ENCODE measurements at regions not wholly inside any gene's neighbourhood (a gene's known extent, or its start where the extent isn't known, plus 50 kb on each side); places are given as distances from the start of the nearest gene placed in this dataset.

DNA sequence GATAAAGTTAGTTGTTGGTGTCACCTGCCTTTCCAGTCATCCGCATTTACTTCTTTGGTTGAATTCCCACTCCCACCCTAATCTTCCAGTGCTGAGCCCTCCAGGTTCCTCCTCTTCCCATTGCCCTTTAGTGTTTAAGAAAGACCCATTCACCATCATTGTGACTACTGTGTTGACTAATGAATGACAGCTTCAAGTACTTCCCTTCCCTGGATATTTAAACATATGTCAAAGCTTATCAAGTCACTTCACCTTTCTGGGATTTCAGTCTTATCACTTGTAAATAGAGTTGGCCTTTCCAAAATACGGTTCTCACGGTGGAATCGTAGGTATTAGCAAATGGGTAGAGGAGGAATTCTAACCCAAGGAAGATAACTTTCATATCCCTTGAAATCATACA, 201.6 kb upstream of the SVIL start:
- DNase-seq (ENCODE audit: low spot score in 2 of 2): no peak
- H3K4me1 ChIP-seq: peaks cover 34% of the 10 kb centered on the region
- H3K27ac ChIP-seq: no peak overlapping the region
- WGBS: 98% methylated on average over 4 of the region's 4 CpGs
- TF ChIP-seq POLR2A (IDR thresholded peaks at IDR 0.05): no peak
- TF ChIP-seq EP300 (IDR thresholded peaks at IDR 0.05): no peak
- no peak for TF ChIP-seq POLR2AphosphoS5 (IDR thresholded peaks at IDR 0.05)
- no peak for TF ChIP-seq CTCF (IDR thresholded peaks at IDR 0.05)
- H3K36me3 ChIP-seq: no peaks in the 10 kb centered on the region
- H3K27me3 ChIP-seq: no peaks in the 10 kb centered on the region
- H3K9me3 ChIP-seq: no peaks in the 10 kb centered on the region
- H3K4me3 ChIP-seq: no peak overlapping the region

DNA sequence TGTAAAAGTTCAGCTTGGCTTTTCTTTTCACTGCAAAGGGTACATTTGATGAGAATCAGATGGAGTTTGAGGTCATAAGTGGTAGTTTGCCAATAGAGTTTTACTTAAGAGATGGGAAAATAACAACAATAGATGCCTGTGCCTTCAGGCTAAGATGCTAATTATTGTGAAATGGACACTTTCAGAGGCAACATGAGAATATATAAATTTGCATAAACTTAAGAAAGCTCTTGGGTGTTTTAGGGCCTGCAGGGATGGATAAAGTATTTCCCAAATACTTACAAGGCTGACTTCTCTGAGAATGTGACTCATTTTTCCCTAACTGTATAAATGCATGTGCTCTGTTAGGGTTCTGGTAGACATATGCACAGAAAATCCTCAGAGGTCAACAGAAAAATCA, 200.3 kb upstream of the SVIL start:
- H3K27ac ChIP-seq: no peak overlapping the region
- TF ChIP-seq CTCF (IDR thresholded peaks at IDR 0.05) (no peak), POLR2A (IDR thresholded peaks at IDR 0.05) (no peak), POLR2AphosphoS5 (IDR thresholded peaks at IDR 0.05) (no peak), EP300 (IDR thresholded peaks at IDR 0.05) (no peak)
- no peaks in the 10 kb centered on the region for H3K27me3 ChIP-seq

GRCh38 chr10:29830531-29831512, 196.1 kb upstream of the SVIL start:
- Histone ChIP-seq H3K27ac (no peak overlapping the region), H3K9me3 (no peaks in the 10 kb centered on the region), H3K4me1 (peaks cover 21% of the 10 kb centered on the region), H3K36me3 (no peaks in the 10 kb centered on the region), H3K27me3 (no peaks in the 10 kb centered on the region), H3K4me3 (no peak overlapping the region)
- DNase-seq (ENCODE audit: low spot score in 2 of 2): no peak
- 76% methylated on average over 6 of the region's 6 CpGs for WGBS
- TF ChIP-seq EP300 (IDR thresholded peaks at IDR 0.05) (no peak), CTCF (IDR thresholded peaks at IDR 0.05) (no peak), POLR2A (IDR thresholded peaks at IDR 0.05) (no peak), POLR2AphosphoS5 (IDR thresholded peaks at IDR 0.05) (no peak)

More for the DNA sequence above, 200.3 kb upstream of the SVIL start:
- Histone ChIP-seq H3K4me3 (no peak overlapping the region), H3K4me1 (peaks cover 21% of the 10 kb centered on the region), H3K36me3 (no peaks in the 10 kb centered on the region), H3K9me3 (no peaks in the 10 kb centered on the region)
- no peak for DNase-seq (ENCODE audit: low spot score in 2 of 2)

DNA sequence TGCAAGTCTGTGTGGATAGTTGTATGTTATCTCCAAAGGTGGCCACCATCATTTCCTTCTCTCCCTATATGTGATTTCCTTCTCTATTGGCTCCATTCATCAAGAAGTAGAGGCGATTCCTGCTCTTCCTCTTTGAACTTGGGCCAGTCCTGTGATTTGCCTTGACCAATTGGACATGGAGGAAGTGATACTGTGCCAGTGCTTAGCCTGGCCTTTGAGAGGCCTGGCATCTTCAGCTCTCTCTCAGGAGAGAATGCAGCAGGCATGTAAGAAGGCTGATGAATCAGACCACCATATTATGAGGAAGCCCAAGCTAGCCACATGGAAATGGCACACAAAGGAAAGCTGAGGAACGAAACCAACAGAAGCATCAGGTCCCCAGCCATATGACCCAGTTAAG, 195.0 kb upstream of the SVIL start:
- Histone ChIP-seq H3K36me3 (no peaks in the 10 kb centered on the region), H3K9me3 (no peaks in the 10 kb centered on the region), H3K4me3 (no peak overlapping the region), H3K27me3 (no peaks in the 10 kb centered on the region), H3K27ac (no peak overlapping the region), H3K4me1 (peaks cover 24% of the 10 kb centered on the region)
- DNase-seq (ENCODE audit: low spot score in 2 of 2): no peak
- 85% methylated on average over 2 of the region's 2 CpGs for WGBS
- TF ChIP-seq CTCF (IDR thresholded peaks at IDR 0.05) (no peak), POLR2A (IDR thresholded peaks at IDR 0.05) (no peak), EP300 (IDR thresholded peaks at IDR 0.05) (no peak), POLR2AphosphoS5 (IDR thresholded peaks at IDR 0.05) (no peak)

- no peak for TF ChIP-seq EP300 (IDR thresholded peaks at IDR 0.05)
- no peak for TF ChIP-seq POLR2AphosphoS5 (IDR thresholded peaks at IDR 0.05)
- no peak for TF ChIP-seq POLR2A (IDR thresholded peaks at IDR 0.05)
- no peak for TF ChIP-seq CTCF (IDR thresholded peaks at IDR 0.05)
Measured at GRCh38 chr10:29828956-29829355, 194.2 kb upstream of the SVIL start.

More at GRCh38 chr10:29828956-29829355, 194.2 kb upstream of the SVIL start:
- no peaks in the 10 kb centered on the region for H3K27me3 ChIP-seq
- no peak overlapping the region for H3K27ac ChIP-seq
- peaks cover 20% of the 10 kb centered on the region for H3K4me1 ChIP-seq
- 56% methylated on average over 3 of the region's 3 CpGs for WGBS
- no peaks in the 10 kb centered on the region for H3K36me3 ChIP-seq
- no peak for DNase-seq (ENCODE audit: low spot score in 2 of 2)
- no peak overlapping the region for H3K4me3 ChIP-seq
- no peaks in the 10 kb centered on the region for H3K9me3 ChIP-seq
